HG03135 (cell line): ENCODE measurements at regions not wholly inside any gene's neighbourhood (a gene's known extent, or its start where the extent isn't known, plus 50 kb on each side); places are given as distances from the start of the nearest gene placed in this dataset.

Source experiments
- ATAC-seq: cut with Tn5 transposase; IDR thresholded peaks from one replicate; pipeline ENCODE4 v1.9.1; 2021; ENCODE audit warnings: mild to moderate bottlenecking, moderate library complexity; ENCODE audit not compliant: unreplicated experiment

- no peak for ATAC-seq
Measured at GRCh38 chr7:85734823-85735222, 548.0 kb upstream of the SEMA3D start.

DNA sequence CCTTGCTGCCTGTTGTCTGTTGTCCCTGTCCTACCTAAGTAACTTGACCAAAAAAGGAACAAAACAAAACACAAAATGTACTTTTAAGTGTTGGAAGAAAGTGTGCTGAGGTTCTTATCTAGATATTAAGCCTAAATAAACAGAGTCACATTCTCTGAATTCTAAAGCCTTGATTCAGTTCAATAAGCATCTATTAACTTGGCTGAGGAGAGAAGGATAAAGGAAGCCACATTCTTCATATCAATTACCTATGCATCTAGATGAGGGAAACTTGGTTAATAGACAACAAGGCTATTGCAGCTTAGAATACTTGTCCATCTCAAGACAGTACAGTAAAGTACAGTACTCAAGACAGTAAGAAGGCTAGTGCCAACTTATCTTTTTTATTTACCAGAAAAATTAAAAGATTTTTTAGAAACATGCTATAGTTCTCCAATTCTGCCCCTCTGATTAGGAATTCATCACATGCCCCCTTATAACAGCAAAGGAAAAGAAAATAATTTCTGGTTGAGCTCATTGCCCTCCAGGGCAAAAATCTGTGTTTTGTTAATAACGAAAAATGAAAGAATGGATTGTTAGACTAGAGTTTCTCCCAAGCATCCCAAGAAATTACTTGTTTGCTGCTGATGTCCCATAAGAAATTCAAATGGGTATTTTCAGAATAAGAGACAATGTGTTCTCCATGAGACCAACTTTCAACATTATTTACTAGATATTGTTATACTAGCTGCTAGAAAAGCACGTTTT, 546.5 kb upstream of the SEMA3D start:
- no peak for ATAC-seq

DNA sequence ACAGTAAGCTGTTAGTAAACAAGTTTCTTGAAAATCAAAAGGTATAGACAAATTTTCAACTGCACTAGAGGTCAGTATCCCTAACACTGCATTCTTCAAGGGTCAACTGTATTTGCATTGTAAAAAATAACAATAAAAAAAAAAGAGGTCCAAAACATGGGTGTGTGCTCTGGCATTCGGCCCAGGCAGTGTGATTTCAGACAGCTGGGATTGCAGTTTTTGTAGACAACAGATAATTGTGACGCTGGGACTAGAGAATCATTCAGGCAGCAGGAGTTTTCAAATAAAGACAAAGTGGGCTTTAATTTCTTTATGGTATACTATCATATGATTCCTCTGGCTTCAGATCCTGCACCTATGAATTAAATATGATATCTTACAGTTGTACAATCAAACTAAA, 543.2 kb upstream of the SEMA3D start:
- ATAC-seq = no peak

DNA sequence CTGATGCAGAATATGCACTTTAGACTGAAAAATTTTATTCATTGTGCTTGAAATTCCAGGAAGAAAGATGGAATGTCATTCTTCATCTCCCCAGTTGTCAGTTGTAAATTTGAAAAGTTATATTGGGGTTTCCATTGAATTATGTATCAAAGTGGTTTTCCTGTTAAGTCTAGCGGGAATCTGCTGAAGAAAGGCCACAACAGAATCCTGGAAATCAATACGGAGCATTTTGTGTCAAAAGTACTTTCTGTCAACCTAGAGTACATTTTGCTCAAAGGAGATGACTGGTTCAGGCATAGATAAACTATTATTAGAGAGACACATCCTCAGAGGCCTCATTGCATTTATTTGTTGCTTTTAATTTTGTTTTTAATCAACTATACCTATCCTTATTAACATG, 538.2 kb upstream of the SEMA3D start:
- no peak for ATAC-seq

DNA sequence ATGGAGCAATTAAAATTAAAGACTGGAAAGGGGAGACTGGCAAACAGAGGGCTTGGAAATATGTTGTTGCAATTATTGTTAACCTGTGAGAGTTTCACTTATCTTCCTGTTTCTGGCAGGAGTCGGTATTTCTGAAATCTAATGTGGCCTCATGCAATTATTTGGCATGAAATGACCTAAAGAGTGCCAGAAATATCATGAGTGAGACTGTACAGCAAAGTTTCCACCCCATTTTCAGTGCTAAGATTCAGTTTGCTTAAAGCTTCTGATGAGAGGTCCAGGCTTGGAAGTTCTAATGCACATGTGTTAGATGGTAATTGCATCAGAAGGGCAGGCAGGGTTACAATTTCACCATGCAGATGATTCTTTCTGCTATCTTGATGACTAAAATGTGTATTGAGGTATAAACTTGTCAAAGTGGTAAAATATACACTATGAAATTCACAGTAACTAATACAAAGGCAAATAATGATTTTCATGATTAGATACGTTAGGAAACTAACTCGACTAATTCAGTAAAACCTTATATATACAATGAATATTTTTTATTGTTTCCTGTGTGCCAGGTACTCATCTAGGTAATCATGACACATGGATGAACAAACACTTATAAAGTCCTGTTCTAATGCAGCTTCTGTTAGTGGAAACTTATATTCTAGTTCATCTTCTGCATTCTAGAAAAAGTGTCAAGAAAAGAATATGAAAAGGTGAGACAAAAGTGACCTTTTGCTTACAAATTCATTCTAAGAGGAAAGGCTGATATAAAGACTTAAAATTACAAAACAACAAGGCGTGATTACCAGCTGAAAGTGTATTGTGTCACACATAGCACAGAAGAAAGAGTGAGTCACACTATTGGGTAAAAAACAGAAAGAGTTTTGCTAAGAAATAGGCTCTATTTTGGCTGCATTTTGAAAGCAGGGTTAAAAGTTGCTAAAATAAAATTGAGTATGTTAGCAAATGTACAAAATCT, 533.4 kb upstream of the SEMA3D start:
- ATAC-seq = no peak

- no peak for ATAC-seq
Measured at GRCh38 chr7:85716353-85716752, 529.5 kb upstream of the SEMA3D start.

GRCh38 chr7:85714951-85715350, 528.1 kb upstream of the SEMA3D start:
- no peak for ATAC-seq

GRCh38 chr7:85714043-85714578, 527.3 kb upstream of the SEMA3D start:
- ATAC-seq = no peak

DNA sequence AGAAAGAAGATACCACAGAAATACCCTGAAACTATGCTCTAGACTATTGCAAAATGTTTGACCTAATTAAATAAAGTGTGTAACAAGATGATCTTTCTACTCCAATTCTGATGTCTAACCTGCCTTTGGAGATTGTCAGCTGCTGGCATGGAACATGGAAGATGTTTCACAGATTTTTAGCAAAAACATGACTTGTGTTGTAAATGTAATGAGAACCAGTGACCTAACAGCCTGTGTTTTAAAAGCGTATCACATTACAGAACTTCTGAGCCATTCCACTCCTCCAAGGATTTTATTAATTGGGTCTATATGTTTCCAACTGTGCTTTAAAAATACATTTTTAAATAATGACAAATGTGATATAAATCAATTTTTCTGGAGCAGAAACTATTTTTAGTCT, 526.3 kb upstream of the SEMA3D start:
- ATAC-seq = no peak

- no peak for ATAC-seq
Measured at GRCh38 chr7:85711894-85712293, 525.0 kb upstream of the SEMA3D start.

GRCh38 chr7:85710960-85711359, 524.1 kb upstream of the SEMA3D start:
- no peak for ATAC-seq

DNA sequence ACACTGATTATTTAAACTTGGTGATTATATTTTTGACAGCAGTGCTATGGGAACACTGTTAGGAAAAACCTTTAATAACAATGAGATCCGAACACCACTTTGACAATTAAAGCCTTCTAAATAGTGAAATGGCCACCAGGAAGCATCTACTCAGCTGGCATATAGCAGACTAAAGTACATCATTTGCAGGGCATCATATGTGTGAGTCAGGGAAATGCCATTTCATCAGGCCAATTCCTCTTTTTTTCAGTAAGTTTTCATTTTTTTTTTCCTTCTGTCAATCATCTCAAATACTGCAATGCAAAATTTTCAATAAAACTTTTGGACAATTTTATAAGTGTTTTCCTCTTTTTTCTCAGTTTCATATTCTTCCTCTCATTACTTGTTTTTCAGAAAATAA, 521.4 kb upstream of the SEMA3D start:
- ATAC-seq = no peak

DNA sequence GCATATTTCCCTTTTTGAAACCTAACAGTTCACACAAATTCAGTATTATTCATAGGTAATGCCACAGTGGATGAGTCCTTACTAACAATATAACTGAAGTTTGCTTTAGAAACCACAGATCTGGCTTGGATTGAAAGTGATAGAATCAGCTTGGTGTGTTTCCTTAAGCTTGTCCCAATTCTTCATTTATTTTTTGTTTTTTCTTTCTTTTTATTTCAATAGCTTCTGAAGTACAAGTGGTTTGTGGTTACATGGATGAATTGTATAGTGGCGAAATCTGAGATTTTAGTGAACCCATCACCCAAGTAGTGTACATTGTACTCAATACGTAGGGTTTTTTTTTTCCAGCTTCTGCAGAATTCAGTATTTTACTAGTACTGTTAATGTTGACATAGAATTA, 518.2 kb upstream of the SEMA3D start:
- ATAC-seq = no peak

DNA sequence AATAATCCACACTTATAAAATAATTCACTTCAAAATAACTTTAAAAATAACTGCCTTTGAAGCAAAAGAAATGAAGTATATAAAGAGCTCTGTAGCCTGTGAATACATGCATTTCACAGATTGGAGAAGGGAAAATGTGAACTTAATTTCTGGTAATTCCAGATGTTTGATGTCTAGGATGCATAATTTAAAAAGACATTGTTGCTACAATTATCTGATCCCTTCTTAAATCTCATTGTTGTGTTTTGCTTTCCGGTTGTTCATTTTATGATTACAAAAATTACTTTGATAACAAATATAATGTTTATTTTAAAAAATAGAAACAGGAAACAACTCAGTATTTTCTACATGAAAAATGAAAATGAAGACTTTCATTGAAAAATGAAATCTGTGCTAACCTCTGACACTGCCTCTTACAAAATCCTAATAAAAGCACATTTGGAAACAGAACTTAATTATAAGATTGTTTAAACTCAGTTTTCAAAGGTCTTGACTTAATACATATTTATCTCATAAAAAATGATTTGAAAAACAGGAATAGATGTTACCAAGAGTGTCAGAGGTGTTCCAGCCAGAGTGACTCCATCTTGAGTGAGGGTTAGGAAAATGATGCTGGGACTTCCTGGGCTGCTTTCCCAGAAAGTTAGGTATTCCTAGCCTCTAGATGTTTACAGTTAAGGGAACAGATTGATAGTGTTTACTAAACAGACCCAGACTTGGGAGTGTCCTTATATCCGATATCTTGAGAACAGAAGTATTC, 516.6 kb upstream of the SEMA3D start:
- ATAC-seq = no peak

GRCh38 chr7:85702348-85702747, 515.5 kb upstream of the SEMA3D start:
- no peak for ATAC-seq

DNA sequence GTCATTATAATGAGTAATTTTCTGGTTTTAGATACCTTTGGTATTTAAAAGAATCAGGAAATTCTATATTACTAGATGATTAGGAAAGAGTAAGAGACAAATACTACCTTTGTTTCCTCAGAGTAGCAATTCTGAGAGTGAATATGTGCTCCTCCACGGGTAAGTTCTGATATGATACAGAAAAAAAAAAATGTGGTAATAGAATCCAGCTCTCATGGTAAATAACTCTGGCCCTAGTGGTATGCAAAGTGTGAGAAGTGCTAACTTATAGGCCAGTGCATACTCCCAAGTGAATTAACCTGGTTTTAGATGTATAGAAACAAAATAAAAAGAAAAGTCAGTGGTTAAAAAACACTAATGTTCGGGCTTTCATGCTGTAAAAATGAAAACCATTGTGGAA, 512.6 kb upstream of the SEMA3D start:
- no peak for ATAC-seq

- no peak for ATAC-seq
Measured at GRCh38 chr7:85695533-85695932, 508.7 kb upstream of the SEMA3D start.

DNA sequence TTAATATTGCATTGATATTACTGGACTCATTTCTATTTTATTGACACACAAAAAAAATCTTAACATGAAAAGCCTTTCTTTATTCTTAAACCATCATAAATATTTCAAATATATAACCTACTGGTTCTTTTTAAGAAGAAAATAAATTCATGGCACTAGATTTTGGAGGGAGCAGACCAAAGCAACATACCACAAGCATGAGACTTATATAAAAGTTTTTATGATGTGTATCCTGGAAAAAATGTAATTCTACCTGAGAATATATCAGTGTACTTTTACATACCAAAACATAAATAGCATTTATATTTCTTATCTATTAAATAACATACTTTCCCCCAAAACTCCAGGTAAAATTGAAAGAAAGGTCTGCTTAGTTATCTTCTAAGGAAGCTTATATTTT, 508.2 kb upstream of the SEMA3D start:
- ATAC-seq = no peak

DNA sequence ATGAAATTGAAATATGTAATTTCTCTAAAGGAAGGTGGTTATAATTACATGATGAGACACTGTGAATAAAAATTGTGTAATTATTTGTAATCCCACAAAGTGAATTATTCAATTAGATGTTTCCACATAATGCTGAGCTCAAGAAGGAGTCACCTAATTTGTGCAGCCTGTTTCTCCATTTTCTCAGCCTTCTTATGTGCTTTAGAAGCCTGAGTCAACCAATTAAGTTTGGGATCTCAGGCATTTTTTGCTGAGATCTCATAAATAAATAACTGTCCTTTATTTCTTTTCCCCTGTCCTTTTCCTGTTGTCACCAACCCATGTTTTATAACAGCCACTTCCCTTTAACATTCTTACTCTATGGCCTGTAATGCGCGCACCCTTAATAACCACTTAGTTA, 506.5 kb upstream of the SEMA3D start:
- no peak for ATAC-seq

DNA sequence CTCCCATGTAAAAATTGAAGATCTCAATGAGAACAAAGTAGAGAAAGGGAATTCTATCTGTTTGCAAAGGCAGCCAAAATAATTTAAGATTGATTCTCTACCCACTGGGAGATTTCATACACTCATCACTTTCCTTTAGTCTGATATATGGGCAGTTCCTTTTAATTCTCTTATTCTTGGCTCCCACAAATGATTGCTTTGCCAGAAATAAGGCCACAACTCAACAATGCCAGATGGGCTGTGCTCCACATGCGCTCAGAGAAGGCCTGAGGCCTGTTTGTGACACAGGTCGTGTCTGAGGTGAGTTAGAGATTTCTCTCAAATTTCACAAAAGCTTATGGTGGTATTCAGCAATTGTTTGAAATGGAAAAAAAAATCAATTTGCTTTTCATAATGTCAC, 501.9 kb upstream of the SEMA3D start:
- ATAC-seq = no peak
